AG09309 (cell line): ENCODE measurements at regions not wholly inside any gene's neighbourhood (a gene's known extent, or its start where the extent isn't known, plus 50 kb on each side); places are given as distances from the start of the nearest gene placed in this dataset.

Experiments used
- DNase-seq: peaks from one replicate; pipeline ENCODE4 v3.0.0-alpha.2; 2010; ENCODE audit warnings: low read depth
- H3K4me3 ChIP-seq: 2 replicates; pipeline ENCODE4 v1.5.1; 2011; ENCODE audit warnings: mild to moderate bottlenecking, low read depth, low read length, moderate library complexity; ENCODE audit not compliant: control insufficient read depth
- CTCF ChIP-seq: IDR thresholded peaks from 2 replicates; pipeline ENCODE4 v1.5.1; 2011; ENCODE audit warnings: mild to moderate bottlenecking, low read depth, low read length, inconsistent platforms; ENCODE audit not compliant: insufficient read depth, control insufficient read depth; ENCODE audit errors: missing control alignments

DNA sequence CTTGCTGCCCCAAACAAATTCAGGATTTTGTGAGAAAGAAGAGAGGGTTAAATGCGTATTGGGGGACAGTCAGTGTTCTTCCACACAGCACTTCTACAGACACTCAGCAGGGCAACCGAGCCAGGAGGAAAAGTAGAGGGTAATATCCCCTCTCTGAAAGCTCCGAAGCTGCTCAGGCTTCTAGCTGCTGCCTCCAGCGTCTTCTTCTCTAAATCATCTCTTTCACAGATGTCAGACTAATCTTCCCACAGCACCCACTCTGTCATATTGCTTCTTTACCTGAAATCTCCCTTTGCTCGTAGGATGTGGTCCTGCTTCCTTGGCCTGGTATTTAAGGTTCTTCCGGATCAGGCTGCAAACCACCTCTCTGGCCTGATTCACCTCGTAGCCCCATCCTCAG lies 117.6 kb upstream of the HAAO start:
- H3K4me3 ChIP-seq, result no peak overlapping the region
- no peak for TF ChIP-seq CTCF
- no peak for DNase-seq

- H3K4me3 ChIP-seq, result no peak overlapping the region
- DNase-seq, result no peak
- TF ChIP-seq CTCF, result no peak
Observed at GRCh38 chr2:42908518-42909200, 116.3 kb upstream of the HAAO start.

DNA sequence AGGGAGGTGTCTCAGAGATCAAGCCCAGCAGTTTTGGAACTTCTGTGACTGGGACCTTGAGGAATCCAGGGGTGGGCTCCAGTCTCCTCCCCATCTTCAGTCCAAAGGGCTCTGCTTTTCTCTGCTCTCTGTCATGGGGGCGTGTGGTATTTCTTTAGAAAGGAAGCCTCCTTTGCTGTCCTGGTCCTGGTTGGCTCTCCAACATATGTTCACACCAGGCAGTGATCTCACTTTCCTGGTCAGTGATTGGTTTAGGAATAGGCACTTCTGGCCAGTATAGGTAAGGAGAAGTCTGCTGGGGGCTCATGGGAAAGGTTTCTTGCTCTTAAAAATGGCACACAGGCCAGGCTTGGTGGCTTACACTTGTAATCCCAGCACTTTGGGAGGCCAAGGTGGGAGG lies 115.5 kb upstream of the HAAO start:
- no peak for DNase-seq
- no peak overlapping the region for H3K4me3 ChIP-seq
- TF ChIP-seq CTCF, result no peak

DNA sequence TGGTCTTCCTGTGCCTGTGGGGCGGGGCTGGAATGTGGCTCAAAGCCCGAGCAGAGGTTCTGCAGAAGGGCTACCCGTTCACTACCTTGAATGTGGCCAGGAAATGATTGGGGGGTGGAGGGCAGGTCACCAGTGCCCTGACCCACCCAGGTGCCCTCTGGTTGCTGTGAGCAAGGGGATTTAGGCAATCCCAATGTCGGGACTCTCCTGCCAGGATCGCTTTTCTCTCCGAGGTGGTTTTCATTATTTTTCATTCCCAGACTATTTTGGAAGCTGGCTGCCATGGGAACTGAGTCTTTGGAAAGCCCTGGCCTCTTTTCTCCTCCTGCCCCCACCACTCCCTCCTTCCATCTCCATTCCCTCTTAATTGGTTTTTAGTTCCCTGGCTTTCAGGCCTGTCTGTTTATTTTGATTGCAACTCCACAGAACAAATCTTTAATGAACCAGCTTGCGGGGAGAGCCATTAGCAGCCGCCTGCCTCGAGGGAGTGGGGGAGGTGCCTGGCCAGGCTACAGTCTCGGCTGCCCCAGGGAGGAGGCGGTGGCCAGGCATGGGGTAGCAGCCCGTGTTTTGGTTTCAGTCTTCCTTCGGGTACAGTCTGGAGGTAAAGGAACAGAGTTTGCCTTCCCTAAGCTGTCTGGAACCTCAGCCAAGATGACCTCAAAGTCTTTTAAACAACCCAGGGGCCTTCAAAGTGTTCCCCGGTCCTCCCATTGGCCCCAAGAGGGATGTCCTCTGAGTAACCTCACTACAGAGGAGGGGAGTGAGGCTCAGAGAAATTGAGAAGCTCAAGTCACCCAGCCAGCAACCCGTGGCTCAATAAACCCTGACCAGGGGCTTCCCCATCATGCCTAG lies 114.4 kb upstream of the HAAO start:
- no peak overlapping the region for H3K4me3 ChIP-seq
- DNase-seq, result no peak
- no peak for TF ChIP-seq CTCF

- TF ChIP-seq CTCF, result no peak
- no peak for DNase-seq
- H3K4me3 ChIP-seq, result no peak overlapping the region
Observed at GRCh38 chr2:42906111-42906556, 113.8 kb upstream of the HAAO start.

DNA sequence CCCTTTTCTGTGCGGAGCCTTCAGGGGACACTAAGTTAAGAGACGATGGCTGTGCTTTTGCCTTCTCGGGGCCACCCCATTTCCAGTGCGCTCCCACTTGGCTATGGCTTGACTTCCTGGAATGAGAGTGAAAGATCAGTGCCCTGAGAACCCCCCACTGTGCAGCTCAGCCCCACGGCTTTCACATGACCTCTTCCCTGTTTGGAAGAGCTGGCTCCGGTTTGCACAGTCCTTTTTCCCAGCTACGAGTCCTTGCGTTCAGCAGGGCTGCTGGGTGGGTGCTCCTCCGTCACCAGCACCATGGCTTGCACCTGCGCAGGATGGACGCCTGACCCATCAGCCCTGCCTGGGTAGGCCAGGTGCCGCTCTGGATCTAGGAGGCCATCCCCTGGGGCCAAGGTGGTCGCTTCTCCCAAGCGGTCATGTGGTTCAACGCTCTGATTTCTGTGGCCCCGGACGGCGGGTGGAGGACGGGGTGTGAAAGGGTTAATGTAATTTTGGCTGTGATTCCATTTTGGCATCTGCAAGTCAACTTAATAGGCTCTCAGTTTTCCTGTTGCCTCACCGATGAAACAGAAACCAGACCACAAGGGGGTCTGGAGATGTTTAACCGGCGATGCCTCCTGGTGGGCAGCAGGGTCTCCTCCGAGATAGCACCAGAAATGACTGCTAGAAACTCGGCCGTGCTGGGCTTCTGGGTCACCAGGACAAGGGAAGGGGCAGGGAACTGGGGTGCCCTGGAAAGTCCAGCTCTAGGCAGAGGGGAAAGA lies 113.1 kb upstream of the HAAO start:
- TF ChIP-seq CTCF, result peak; percentile 34
- no peak for DNase-seq
- H3K4me3 ChIP-seq, result no peak overlapping the region
